MCF 10A (cell line): ENCODE measurements at regions not wholly inside any gene's neighbourhood (a gene's known extent, or its start where the extent isn't known, plus 50 kb on each side); places are given as distances from the start of the nearest gene placed in this dataset.

Experiments used
- BruUV-seq: library from RNA; stranded (reverse); fragments of 400-500 nt; replicated peaks from 2 replicates; lab custom pipeline; 2021; lab: Mats Ljungman, UMichigan
- CTCF ChIA-PET: fragments of 300-600 bp; sonication (Branson Sonifier 250); formaldehyde crosslinking; extraction: SDS; loops from one replicate; lab custom pipeline; 2021; ENCODE audit warnings: antibody characterized with exemption, inconsistent platforms; lab: Yijun Ruan, JAX
- POLR2A ChIA-PET: fragments of 300-600, 350-650 bp; sonication (Branson Sonifier 250); formaldehyde crosslinking; extraction: SDS; loops from one replicate; lab custom pipeline; 2020; ENCODE audit warnings: antibody characterized with exemption, inconsistent platforms; lab: Yijun Ruan, JAX
- DNase-seq: peaks from one replicate; pipeline ENCODE4 v3.0.0-alpha.2; 2018; ENCODE audit not compliant: unreplicated experiment
- H3K27ac Mint-ChIP-seq: one replicate; pipeline ENCODE4 v1.8.0; 2022; ENCODE audit warnings: mild to moderate bottlenecking, low read depth, mixed read lengths; ENCODE audit not compliant: unreplicated experiment
- H3K27me3 Mint-ChIP-seq: one replicate; pipeline ENCODE4 v1.8.0; 2022; ENCODE audit warnings: mixed read lengths; ENCODE audit not compliant: insufficient read depth, unreplicated experiment
- H3K36me3 Mint-ChIP-seq: one replicate; pipeline ENCODE4 v1.8.0; 2022; ENCODE audit warnings: mild to moderate bottlenecking, moderate library complexity, mixed read lengths; ENCODE audit not compliant: insufficient read depth, unreplicated experiment
- H3K4me1 Mint-ChIP-seq: one replicate; pipeline ENCODE4 v1.8.0; 2022; ENCODE audit warnings: mixed read lengths; ENCODE audit not compliant: insufficient read depth, unreplicated experiment
- H3K4me3 Mint-ChIP-seq: one replicate; pipeline ENCODE4 v1.8.0; 2022; ENCODE audit warnings: mild to moderate bottlenecking, moderate library complexity, mixed read lengths; ENCODE audit not compliant: unreplicated experiment
- H3K9me3 Mint-ChIP-seq: one replicate; pipeline ENCODE4 v1.8.0; 2022; ENCODE audit warnings: mixed read lengths; ENCODE audit not compliant: unreplicated experiment
- intact Hi-C: fragments of 100-400 bp; cut with micrococcal nuclease; formaldehyde crosslinking; loops from 2 replicates; pipeline ENCODE4 v1.14.1; 2022
- TF ChIP-seq, protein P1 (sequence below): fragments of 200-600 bp; IDR thresholded peaks from one replicate; pipeline ENCODE4 v1.8.0; 2022; ENCODE audit warnings: antibody characterized with exemption, mild to moderate bottlenecking; ENCODE audit not compliant: unreplicated experiment

DNA sequence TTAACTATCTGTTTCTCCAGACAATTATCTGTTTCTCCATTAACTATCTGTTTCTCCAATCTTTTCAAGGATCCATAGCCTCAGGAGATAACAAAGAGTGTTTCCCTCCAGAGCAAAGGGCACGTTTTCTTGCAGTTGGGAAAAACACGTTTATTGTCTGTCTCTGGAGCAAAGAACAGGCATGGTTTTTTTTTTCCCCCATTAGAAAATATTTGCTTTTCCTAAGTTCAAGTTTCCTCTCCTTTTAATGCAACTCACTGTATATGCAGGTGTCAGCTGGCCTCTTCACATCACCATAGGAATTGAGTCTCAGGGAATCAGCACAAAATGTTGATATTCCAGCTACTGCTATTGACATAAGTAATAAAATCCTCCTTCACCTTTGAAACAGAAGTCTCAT lies 984.4 kb downstream of the RAB28 start:
- intact Hi-C loops = no loop called here
- Mint-ChIP-seq H3K4me3 (no peak overlapping the region), H3K36me3 (no peaks in the 10 kb centered on the region), H3K4me1 (no peaks in the 10 kb centered on the region), H3K27me3 (no peaks in the 10 kb centered on the region), H3K27ac (no peak overlapping the region), H3K9me3 (no peaks in the 10 kb centered on the region)
- ChIA-PET POLR2A (no interaction called here), CTCF (no interaction called here)
- no TSS peak for BruUV-seq
- TF ChIP-seq, protein P1, sequence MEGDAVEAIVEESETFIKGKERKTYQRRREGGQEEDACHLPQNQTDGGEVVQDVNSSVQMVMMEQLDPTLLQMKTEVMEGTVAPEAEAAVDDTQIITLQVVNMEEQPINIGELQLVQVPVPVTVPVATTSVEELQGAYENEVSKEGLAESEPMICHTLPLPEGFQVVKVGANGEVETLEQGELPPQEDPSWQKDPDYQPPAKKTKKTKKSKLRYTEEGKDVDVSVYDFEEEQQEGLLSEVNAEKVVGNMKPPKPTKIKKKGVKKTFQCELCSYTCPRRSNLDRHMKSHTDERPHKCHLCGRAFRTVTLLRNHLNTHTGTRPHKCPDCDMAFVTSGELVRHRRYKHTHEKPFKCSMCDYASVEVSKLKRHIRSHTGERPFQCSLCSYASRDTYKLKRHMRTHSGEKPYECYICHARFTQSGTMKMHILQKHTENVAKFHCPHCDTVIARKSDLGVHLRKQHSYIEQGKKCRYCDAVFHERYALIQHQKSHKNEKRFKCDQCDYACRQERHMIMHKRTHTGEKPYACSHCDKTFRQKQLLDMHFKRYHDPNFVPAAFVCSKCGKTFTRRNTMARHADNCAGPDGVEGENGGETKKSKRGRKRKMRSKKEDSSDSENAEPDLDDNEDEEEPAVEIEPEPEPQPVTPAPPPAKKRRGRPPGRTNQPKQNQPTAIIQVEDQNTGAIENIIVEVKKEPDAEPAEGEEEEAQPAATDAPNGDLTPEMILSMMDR = no peak
- no peak for DNase-seq

DNA sequence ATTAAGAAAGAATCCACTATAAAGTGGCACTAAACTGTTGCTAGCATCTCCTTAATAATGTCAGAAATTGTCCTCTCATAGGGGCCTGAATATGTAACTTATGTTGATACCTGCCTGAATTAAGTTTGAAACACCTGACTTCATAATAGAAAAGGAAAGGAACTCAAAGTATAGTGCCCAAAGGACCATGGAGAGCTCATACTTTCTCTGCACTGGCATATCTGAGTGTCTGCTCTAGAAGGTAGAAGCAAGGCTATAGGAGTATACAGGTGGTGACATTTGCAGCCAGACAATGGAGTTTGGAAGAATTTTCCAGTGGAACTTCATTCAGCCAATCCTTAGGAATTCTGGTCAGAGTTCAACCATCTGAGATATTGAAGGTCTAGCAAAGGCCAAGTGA lies 988.9 kb downstream of the RAB28 start:
- H3K36me3 Mint-ChIP-seq = no peaks in the 10 kb centered on the region
- TF ChIP-seq, protein P1 = no peak
- CTCF ChIA-PET = no interaction called here
- intact Hi-C loops = no loop called here
- no peaks in the 10 kb centered on the region for H3K27me3 Mint-ChIP-seq
- no peaks in the 10 kb centered on the region for H3K4me1 Mint-ChIP-seq
- no peak for DNase-seq
- no peak overlapping the region for H3K4me3 Mint-ChIP-seq
- POLR2A ChIA-PET = no interaction called here
- no peak overlapping the region for H3K27ac Mint-ChIP-seq
- H3K9me3 Mint-ChIP-seq = no peaks in the 10 kb centered on the region
- BruUV-seq = no TSS peak

DNA sequence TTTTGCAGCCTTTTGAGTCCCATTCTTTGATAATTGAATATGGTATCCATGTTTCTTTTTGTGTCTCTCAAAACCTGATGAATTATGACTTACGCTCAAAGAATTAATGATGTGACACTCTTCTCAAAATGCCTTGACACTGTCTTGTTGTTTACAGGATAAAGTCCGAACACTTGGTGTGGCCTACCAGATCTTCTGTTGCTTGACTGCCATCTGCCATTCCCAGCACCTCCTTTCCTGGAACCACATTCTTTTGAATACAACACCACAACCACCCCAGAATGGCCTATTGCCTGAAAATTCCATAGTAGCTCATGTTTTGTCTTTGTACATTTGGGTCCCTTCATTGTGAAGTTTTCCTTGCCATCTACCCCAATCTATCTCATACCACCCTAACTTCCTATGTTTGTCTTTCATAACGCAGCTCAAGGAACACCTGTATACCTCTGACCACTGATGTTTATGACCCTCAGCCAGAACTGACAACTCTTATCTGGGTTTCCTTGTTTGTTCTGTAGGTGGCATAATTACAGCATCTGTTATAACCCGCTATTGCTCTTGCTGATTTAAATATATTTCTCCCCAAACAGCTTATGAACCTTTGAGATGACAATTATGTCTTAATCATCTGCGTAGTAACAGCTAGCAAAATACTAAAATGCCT lies 991.3 kb downstream of the RAB28 start:
- intact Hi-C loops = no loop called here
- Mint-ChIP-seq H3K27me3 (no peaks in the 10 kb centered on the region), H3K4me3 (no peak overlapping the region), H3K9me3 (no peaks in the 10 kb centered on the region), H3K27ac (no peak overlapping the region), H3K4me1 (no peaks in the 10 kb centered on the region), H3K36me3 (no peaks in the 10 kb centered on the region)
- BruUV-seq = no TSS peak
- TF ChIP-seq, protein P1 = no peak
- CTCF ChIA-PET = interaction anchor here (0.6 kb wide), 2 partner anchors 132 to 598 kb away, joined by 3 read pairs; no protein-coding TSS in a partner anchor
- DNase-seq = no peak
- POLR2A ChIA-PET = no interaction called here

DNA sequence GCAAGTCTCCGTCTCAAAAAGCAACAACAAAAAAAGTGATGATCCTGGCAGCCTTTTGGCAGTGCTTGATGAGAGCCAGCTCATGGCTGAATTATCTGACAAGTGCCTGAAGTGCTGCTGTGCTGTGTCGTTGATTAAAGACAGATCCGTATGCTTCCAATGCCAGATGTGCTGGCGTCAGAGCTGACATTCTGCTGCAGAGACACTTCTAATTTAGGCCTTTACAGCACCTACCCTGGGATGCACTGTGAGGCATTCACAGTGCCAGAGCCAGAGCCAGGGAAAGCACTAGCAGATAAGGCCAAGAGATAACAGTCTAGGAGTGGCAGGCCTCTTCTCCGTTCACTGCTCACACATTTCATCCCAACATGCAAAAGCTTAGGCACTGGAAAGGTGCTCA lies 995.5 kb downstream of the RAB28 start:
- H3K27ac Mint-ChIP-seq = no peak overlapping the region
- no peaks in the 10 kb centered on the region for H3K9me3 Mint-ChIP-seq
- no peak overlapping the region for H3K4me3 Mint-ChIP-seq
- no TSS peak for BruUV-seq
- TF ChIP-seq, protein P1 = no peak
- H3K27me3 Mint-ChIP-seq = no peaks in the 10 kb centered on the region
- CTCF ChIA-PET = interaction anchor here (0.7 kb wide), 1 partner anchor 429 kb away, joined by 3 read pairs; no protein-coding TSS in a partner anchor
- H3K4me1 Mint-ChIP-seq = no peaks in the 10 kb centered on the region
- no peaks in the 10 kb centered on the region for H3K36me3 Mint-ChIP-seq
- DNase-seq = no peak
- intact Hi-C loops = loop anchor here (10.0 kb wide), 1 partner anchor 146 kb away; no protein-coding TSS in a partner anchor
- POLR2A ChIA-PET = interaction anchor here (0.6 kb wide), 1 partner anchor 1284 kb away, joined by 3 read pairs; no protein-coding TSS in a partner anchor
